Stimulated activated effector memory CD8-positive, alpha-beta T cell treated with anti-CD3 and anti-CD28 coated beads, Interleukin-12 subunit alpha, Interleukin-12 subunit beta, amount 100 ng/mL, for 72 hours (primary cell): ENCODE measurements at regions not wholly inside any gene's neighbourhood (a gene's known extent, or its start where the extent isn't known, plus 50 kb on each side); places are given as distances from the start of the nearest gene placed in this dataset.
"Not testable (repeated sequence)": the region's sequence is repeated elsewhere in the genome, so short reads cannot be mapped to it uniquely, and the experiment has no call there.

Source experiments
- ATAC-seq: fragments of 150-1000 bp; cut with Tn5 transposase; 2 replicates; pipeline ENCODE4 v1.10.0; 2021
- DNase-seq, 2 donors: peaks; one replicate each; pipeline ENCODE4 v3.0.0; 2021 to 2022; ENCODE audit warnings: low spot score in 2 of 2
- H3K27ac Mint-ChIP-seq: one replicate; pipeline ENCODE4 v1.8.0; 2022; ENCODE audit warnings: mild to moderate bottlenecking, mixed read lengths
- H3K36me3 Mint-ChIP-seq: one replicate; pipeline ENCODE4 v1.8.0; 2022; ENCODE audit warnings: mild to moderate bottlenecking, mixed read lengths
- H3K4me1 Mint-ChIP-seq: one replicate; pipeline ENCODE4 v1.8.0; 2022; ENCODE audit warnings: mixed read lengths
- H3K4me3 Mint-ChIP-seq: one replicate; pipeline ENCODE4 v1.8.0; 2022; ENCODE audit warnings: mild to moderate bottlenecking, mixed read lengths
- H3K9me3 Mint-ChIP-seq: one replicate; pipeline ENCODE4 v1.8.0; 2022; ENCODE audit warnings: mixed read lengths

GRCh38 chr10:64906311-64906710, 1385.1 kb downstream of the REEP3 start:
- not testable (repeated sequence) for ATAC-seq

GRCh38 chr10:64924306-64924705, 1403.1 kb downstream of the REEP3 start:
- DNase-seq, H3K4me1 Mint-ChIP-seq, ATAC-seq, H3K4me3 Mint-ChIP-seq, H3K27ac Mint-ChIP-seq, H3K36me3 Mint-ChIP-seq: not testable (repeated sequence)
- H3K9me3 Mint-ChIP-seq, result peaks cover 25% of the 10 kb centered on the region

More at GRCh38 chr10:64906311-64906710, 1385.1 kb downstream of the REEP3 start:
- not testable (repeated sequence) for H3K27ac Mint-ChIP-seq, H3K36me3 Mint-ChIP-seq, DNase-seq, H3K4me1 Mint-ChIP-seq, H3K9me3 Mint-ChIP-seq, H3K4me3 Mint-ChIP-seq

GRCh38 chr10:64952042-64952441, 1430.8 kb downstream of the REEP3 start:
- DNase-seq, result no peak
- H3K4me3 Mint-ChIP-seq, result no peak overlapping the region
- no peaks in the 10 kb centered on the region for H3K4me1 Mint-ChIP-seq
- peaks cover 35% of the 10 kb centered on the region for H3K9me3 Mint-ChIP-seq
- no peak overlapping the region for H3K27ac Mint-ChIP-seq
- H3K36me3 Mint-ChIP-seq, result no peaks in the 10 kb centered on the region
- no peak for ATAC-seq

GRCh38 chr10:64956441-64956840, 1435.2 kb downstream of the REEP3 start:
- Mint-ChIP-seq H3K4me3 (no peak overlapping the region), H3K4me1 (no peaks in the 10 kb centered on the region)
- no peak for ATAC-seq

GRCh38 chr10:64959116-64959515, 1437.9 kb downstream of the REEP3 start:
- H3K36me3 Mint-ChIP-seq, result no peaks in the 10 kb centered on the region
- ATAC-seq (no peak), DNase-seq (no peak)
- no peak overlapping the region for H3K27ac Mint-ChIP-seq
- no peak overlapping the region for H3K4me3 Mint-ChIP-seq
- H3K4me1 Mint-ChIP-seq, result no peaks in the 10 kb centered on the region
- H3K9me3 Mint-ChIP-seq, result peaks cover 18% of the 10 kb centered on the region

More at GRCh38 chr10:64956441-64956840, 1435.2 kb downstream of the REEP3 start:
- DNase-seq, result no peak
- H3K27ac Mint-ChIP-seq, result no peak overlapping the region
- H3K36me3 Mint-ChIP-seq, result no peaks in the 10 kb centered on the region
- H3K9me3 Mint-ChIP-seq, result peaks cover 33% of the 10 kb centered on the region

- H3K36me3 Mint-ChIP-seq, result no peaks in the 10 kb centered on the region
- no peak overlapping the region for H3K4me3 Mint-ChIP-seq
- DNase-seq (no peak), ATAC-seq (no peak)
- H3K4me1 Mint-ChIP-seq, result no peaks in the 10 kb centered on the region
- peaks cover 17% of the 10 kb centered on the region for H3K9me3 Mint-ChIP-seq
- H3K27ac Mint-ChIP-seq, result no peak overlapping the region
Observed at GRCh38 chr10:64959883-64960282, 1438.7 kb downstream of the REEP3 start.

GRCh38 chr10:64973391-64973790, 1452.2 kb downstream of the REEP3 start:
- Mint-ChIP-seq H3K36me3 (no peaks in the 10 kb centered on the region), H3K4me3 (no peak overlapping the region), H3K4me1 (no peaks in the 10 kb centered on the region), H3K9me3 (peaks cover 7% of the 10 kb centered on the region), H3K27ac (no peak overlapping the region)
- no peak for DNase-seq
- no peak for ATAC-seq

- Mint-ChIP-seq H3K4me1 (no peaks in the 10 kb centered on the region), H3K27ac (no peak overlapping the region), H3K36me3 (no peaks in the 10 kb centered on the region), H3K4me3 (no peak overlapping the region), H3K9me3 (peaks cover 16% of the 10 kb centered on the region)
- ATAC-seq (no peak), DNase-seq (no peak)
Observed at GRCh38 chr10:64976150-64976549, 1454.9 kb downstream of the REEP3 start.

GRCh38 chr10:64977915-64978314, 1456.7 kb downstream of the REEP3 start:
- DNase-seq, result no peak
- peaks cover 16% of the 10 kb centered on the region for H3K9me3 Mint-ChIP-seq
- no peak overlapping the region for H3K27ac Mint-ChIP-seq
- no peaks in the 10 kb centered on the region for H3K36me3 Mint-ChIP-seq
- H3K4me1 Mint-ChIP-seq, result no peaks in the 10 kb centered on the region
- no peak for ATAC-seq
- H3K4me3 Mint-ChIP-seq, result no peak overlapping the region

- peaks cover 19% of the 10 kb centered on the region for H3K9me3 Mint-ChIP-seq
- H3K4me1 Mint-ChIP-seq, result no peaks in the 10 kb centered on the region
- H3K36me3 Mint-ChIP-seq, result no peaks in the 10 kb centered on the region
- no peak overlapping the region for H3K4me3 Mint-ChIP-seq
- DNase-seq (no peak), ATAC-seq (no peak)
- no peak overlapping the region for H3K27ac Mint-ChIP-seq
Observed at GRCh38 chr10:64996886-64997285, 1475.7 kb downstream of the REEP3 start.

GRCh38 chr10:65010845-65011244, 1489.6 kb downstream of the REEP3 start:
- no peak overlapping the region for H3K4me3 Mint-ChIP-seq
- no peak for DNase-seq
- no peaks in the 10 kb centered on the region for H3K4me1 Mint-ChIP-seq
- H3K9me3 Mint-ChIP-seq, result peaks cover 19% of the 10 kb centered on the region
- H3K36me3 Mint-ChIP-seq, result no peaks in the 10 kb centered on the region
- no peak for ATAC-seq
- H3K27ac Mint-ChIP-seq, result no peak overlapping the region

- Mint-ChIP-seq H3K4me1 (no peaks in the 10 kb centered on the region), H3K4me3 (no peak overlapping the region), H3K9me3 (peaks cover 20% of the 10 kb centered on the region), H3K36me3 (no peaks in the 10 kb centered on the region), H3K27ac (no peak overlapping the region)
- no peak for ATAC-seq
- no peak for DNase-seq
Observed at GRCh38 chr10:65017523-65017922, 1496.3 kb downstream of the REEP3 start.

- Mint-ChIP-seq H3K4me3 (no peak overlapping the region), H3K4me1 (no peaks in the 10 kb centered on the region), H3K9me3 (peaks cover 12% of the 10 kb centered on the region), H3K27ac (no peak overlapping the region), H3K36me3 (no peaks in the 10 kb centered on the region)
- no peak for ATAC-seq
- no peak for DNase-seq
Observed at GRCh38 chr10:65024886-65025285, 1503.7 kb downstream of the REEP3 start.

GRCh38 chr10:65030263-65030662, 1509.1 kb downstream of the REEP3 start:
- H3K36me3 Mint-ChIP-seq, result no peaks in the 10 kb centered on the region
- ATAC-seq (no peak), DNase-seq (no peak)
- no peak overlapping the region for H3K4me3 Mint-ChIP-seq
- no peaks in the 10 kb centered on the region for H3K4me1 Mint-ChIP-seq
- H3K27ac Mint-ChIP-seq, result no peak overlapping the region
- peaks cover 7% of the 10 kb centered on the region for H3K9me3 Mint-ChIP-seq

- Mint-ChIP-seq H3K4me1 (no peaks in the 10 kb centered on the region), H3K9me3 (peaks cover 14% of the 10 kb centered on the region), H3K27ac (no peak overlapping the region), H3K36me3 (no peaks in the 10 kb centered on the region), H3K4me3 (no peak overlapping the region)
- no peak for ATAC-seq
- no peak for DNase-seq
Observed at GRCh38 chr10:65032867-65033769, 1511.9 kb downstream of the REEP3 start.

GRCh38 chr10:65033957-65034356, 1512.8 kb downstream of the REEP3 start:
- ATAC-seq (peak; percentile 32), DNase-seq (no peak)
- Mint-ChIP-seq H3K36me3 (no peaks in the 10 kb centered on the region), H3K4me3 (no peak overlapping the region), H3K27ac (no peak overlapping the region), H3K4me1 (no peaks in the 10 kb centered on the region), H3K9me3 (peaks cover 12% of the 10 kb centered on the region)
